Fibroblast of lung (primary cell): ENCODE measurements at regions not wholly inside any gene's neighbourhood (a gene's known extent, or its start where the extent isn't known, plus 50 kb on each side); places are given as distances from the start of the nearest gene placed in this dataset.
A peak's percentile ranks its signal among the peaks of the same experiment; 100 is the strongest.

Experiments used
- DNase-seq, 2 donors: peaks; one replicate each; pipeline versions ENCODE4 v3.0.0 to v3.0.0-alpha.2; 2010; ENCODE audit warnings: low read depth in 2 of 2
- H2AFZ ChIP-seq: 2 replicates; pipeline ENCODE4 v1.5.1; 2012; ENCODE audit warnings: low read length, control low read depth, inconsistent platforms
- H3K27ac ChIP-seq: 2 replicates; pipeline ENCODE4 v1.5.1; 2011; ENCODE audit warnings: low read length, control low read depth; ENCODE audit not compliant: insufficient read depth
- H3K27me3 ChIP-seq: 2 replicates; pipeline ENCODE4 v1.5.1; 2011; ENCODE audit warnings: mild to moderate bottlenecking, low read length; ENCODE audit not compliant: control insufficient read depth, insufficient read depth
- H3K36me3 ChIP-seq: 2 replicates; pipeline ENCODE4 v1.5.1; 2011; ENCODE audit warnings: low read length; ENCODE audit not compliant: control insufficient read depth, insufficient read depth
- H3K4me1 ChIP-seq: 2 replicates; pipeline ENCODE4 v1.5.1; 2011; ENCODE audit warnings: low read length; ENCODE audit not compliant: control insufficient read depth, insufficient read depth; ENCODE audit errors: extremely low read depth
- H3K4me2 ChIP-seq: 2 replicates; pipeline ENCODE4 v1.5.1; 2011; ENCODE audit warnings: low read length, control low read depth; ENCODE audit not compliant: insufficient read depth; ENCODE audit errors: extremely low read depth
- H3K4me3 ChIP-seq, 4 experiments: fragments of 200-600 bp in 1 of 4; sonication (generic) in 1 of 4; replicated peaks in 1 of 4; 2 replicates each; pipeline ENCODE4 v1.5.1; 2011 to 2016; ENCODE audit warnings: low read length in 4 of 4, low read depth in 3 of 4, mild to moderate bottlenecking in 3 of 4, control low read depth in 2 of 4, inconsistent platforms in 1 of 4, mixed read lengths in 1 of 4; ENCODE audit not compliant: insufficient read depth in 1 of 4; ENCODE audit errors: control extremely low read depth in 1 of 4
- H3K79me2 ChIP-seq: 2 replicates; pipeline ENCODE4 v1.5.1; 2012; ENCODE audit warnings: mild to moderate bottlenecking, low read length, inconsistent platforms; ENCODE audit not compliant: control insufficient read depth, insufficient read depth
- H3K9ac ChIP-seq: 2 replicates; pipeline ENCODE4 v1.5.1; 2011; ENCODE audit warnings: mild to moderate bottlenecking, low read length, control low read depth; ENCODE audit not compliant: insufficient read depth
- H3K9me3 ChIP-seq: 2 replicates; pipeline ENCODE4 v1.5.1; 2012; ENCODE audit warnings: low read depth, low read length; ENCODE audit not compliant: control insufficient read depth, insufficient read depth
- H4K20me1 ChIP-seq: 2 replicates; pipeline ENCODE4 v1.5.1; 2011; ENCODE audit warnings: low read length; ENCODE audit not compliant: control insufficient read depth, insufficient read depth; ENCODE audit errors: extremely low read depth
- EZH2 ChIP-seq: IDR thresholded peaks from 2 replicates; pipeline ENCODE4 v1.5.1; 2012; ENCODE audit warnings: low read length, control low read depth, mild to moderate bottlenecking; ENCODE audit errors: missing control alignments
- TF ChIP-seq, protein P1 (sequence below), 2 donors: IDR thresholded peaks in 1 of 2; conservative IDR thresholded peaks in 1 of 2; 1 replicate in 1 of 2; 2 replicates in 1 of 2; pipeline ENCODE4 v1.5.1; 2011 to 2012; ENCODE audit warnings: low read length in 2 of 2, control low read depth in 1 of 2, inconsistent platforms in 1 of 2, low read depth in 1 of 2, mild to moderate bottlenecking in 1 of 2

DNA sequence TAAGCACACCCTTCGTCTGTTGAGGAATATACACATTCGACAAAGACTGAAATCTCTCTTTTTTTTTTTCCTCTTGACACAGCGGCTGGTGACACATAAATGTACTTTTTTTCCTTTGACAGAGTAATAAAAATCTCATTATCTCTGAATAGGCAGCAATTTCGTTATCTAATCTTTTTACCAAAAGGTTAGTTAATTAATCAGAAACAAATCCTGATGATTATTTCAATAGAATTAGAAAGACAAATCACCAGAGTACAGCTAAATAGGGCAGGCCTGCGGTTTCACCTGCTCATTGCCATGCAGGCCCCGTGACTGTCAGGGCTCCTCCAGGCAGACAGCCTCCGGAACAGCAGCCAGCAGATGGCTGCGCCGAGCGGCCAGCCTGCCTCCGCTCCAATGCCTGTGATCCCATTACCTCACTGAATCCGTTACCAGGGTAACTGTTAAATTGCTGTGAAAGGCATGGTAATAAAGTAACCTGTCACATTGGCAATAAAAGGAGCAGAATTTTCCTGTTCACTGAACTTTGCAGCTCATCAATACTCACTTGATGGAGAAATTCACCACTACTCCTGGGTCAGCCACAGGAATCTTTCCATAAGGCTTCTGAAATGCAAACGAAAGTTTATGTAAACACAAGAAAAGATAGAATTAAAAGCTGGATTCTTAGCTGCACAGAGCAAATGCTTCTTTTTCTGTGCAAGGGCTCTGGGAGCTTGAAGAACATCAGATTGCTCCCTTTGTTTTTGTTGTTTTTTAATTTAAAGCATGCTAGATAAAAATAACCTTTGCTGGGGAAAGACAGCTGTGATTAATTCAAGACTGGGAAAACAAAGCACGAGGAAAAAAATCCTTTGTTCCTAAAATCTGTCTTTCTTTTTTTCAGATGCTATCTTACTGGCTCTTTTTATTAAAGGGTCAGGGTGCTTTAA, 666.4 kb upstream of the ZNF608 start:
- Histone ChIP-seq H3K9me3 (no peaks in the 10 kb centered on the region), H3K4me3 (peak overlapping the region in 2 of 4 experiments; percentile 7 to 27)
- TF ChIP-seq EZH2 = no peak
- TF ChIP-seq, protein P1, sequence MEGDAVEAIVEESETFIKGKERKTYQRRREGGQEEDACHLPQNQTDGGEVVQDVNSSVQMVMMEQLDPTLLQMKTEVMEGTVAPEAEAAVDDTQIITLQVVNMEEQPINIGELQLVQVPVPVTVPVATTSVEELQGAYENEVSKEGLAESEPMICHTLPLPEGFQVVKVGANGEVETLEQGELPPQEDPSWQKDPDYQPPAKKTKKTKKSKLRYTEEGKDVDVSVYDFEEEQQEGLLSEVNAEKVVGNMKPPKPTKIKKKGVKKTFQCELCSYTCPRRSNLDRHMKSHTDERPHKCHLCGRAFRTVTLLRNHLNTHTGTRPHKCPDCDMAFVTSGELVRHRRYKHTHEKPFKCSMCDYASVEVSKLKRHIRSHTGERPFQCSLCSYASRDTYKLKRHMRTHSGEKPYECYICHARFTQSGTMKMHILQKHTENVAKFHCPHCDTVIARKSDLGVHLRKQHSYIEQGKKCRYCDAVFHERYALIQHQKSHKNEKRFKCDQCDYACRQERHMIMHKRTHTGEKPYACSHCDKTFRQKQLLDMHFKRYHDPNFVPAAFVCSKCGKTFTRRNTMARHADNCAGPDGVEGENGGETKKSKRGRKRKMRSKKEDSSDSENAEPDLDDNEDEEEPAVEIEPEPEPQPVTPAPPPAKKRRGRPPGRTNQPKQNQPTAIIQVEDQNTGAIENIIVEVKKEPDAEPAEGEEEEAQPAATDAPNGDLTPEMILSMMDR (conservative IDR thresholded peaks at IDR 0.05 in 1 of 2, IDR thresholded peaks at IDR 0.05 in 1 of 2; ENCODE audit: low read depth in 1 of 2, low read length in 2 of 2) = peak; percentile 42 to 63

DNA sequence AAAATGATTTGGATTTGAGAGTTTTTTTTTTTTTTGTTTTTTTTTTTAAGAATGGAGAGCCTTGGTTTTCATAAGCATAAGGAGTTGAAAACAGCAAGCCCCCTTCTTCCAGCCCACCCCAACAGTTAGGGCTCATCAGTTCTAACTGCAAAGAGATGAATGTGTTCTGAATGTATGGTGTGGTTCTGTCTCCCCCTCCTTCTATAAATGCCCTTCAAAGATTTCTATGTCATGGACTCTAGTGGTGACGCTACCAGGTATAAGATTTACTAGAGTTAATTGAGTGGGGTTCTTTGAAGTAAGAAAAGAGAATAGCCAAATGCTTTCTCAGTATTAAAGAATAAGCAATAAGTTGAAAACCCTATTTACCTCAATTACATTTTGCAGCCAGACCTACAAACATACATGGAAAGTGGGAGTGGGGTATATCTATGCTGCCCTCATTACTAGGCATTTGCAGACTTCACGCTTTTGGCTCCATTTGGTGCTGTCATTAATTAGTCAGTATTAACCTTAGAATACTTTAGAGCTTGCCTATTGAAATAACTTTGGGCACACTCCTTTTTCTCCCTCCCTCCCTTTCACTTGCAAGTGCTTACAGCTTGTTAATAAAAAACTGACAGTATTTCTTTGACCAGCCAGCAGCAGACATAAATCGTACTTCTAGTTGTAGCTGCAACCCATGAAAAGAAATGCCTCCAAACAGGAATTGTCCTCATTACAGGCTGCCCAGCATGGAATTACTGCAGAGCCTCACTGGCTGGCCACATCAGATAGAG, 667.2 kb upstream of the ZNF608 start:
- Histone ChIP-seq H3K79me2 (no peaks in the 10 kb centered on the region), H3K9me3 (no peaks in the 10 kb centered on the region), H4K20me1 (no peaks in the 10 kb centered on the region), H3K36me3 (no peaks in the 10 kb centered on the region), H3K9ac (no peak overlapping the region), H2AFZ (no peak overlapping the region), H3K27ac (no peak overlapping the region), H3K4me1 (peaks cover 24% of the 10 kb centered on the region), H3K4me2 (no peak overlapping the region), H3K4me3 (no peak overlapping the region), H3K27me3 (no peaks in the 10 kb centered on the region)
- TF ChIP-seq EZH2 = no peak
- TF ChIP-seq, protein P1 (conservative IDR thresholded peaks at IDR 0.05 in 1 of 2, IDR thresholded peaks at IDR 0.05 in 1 of 2; ENCODE audit: low read depth in 1 of 2, low read length in 2 of 2) = no peak
- no peak for DNase-seq

More for the DNA sequence above, 666.4 kb upstream of the ZNF608 start:
- H4K20me1 ChIP-seq = no peaks in the 10 kb centered on the region
- no peaks in the 10 kb centered on the region for H3K27me3 ChIP-seq
- H3K36me3 ChIP-seq = no peaks in the 10 kb centered on the region
- peak overlapping the region; percentile 61 for H3K4me2 ChIP-seq
- H3K27ac ChIP-seq = peak overlapping the region; percentile 24
- H2AFZ ChIP-seq = no peak overlapping the region
- peaks cover 27% of the 10 kb centered on the region for H3K4me1 ChIP-seq
- H3K9ac ChIP-seq = no peak overlapping the region
- DNase-seq = peak; percentile 94 to 95
- no peaks in the 10 kb centered on the region for H3K79me2 ChIP-seq

GRCh38 chr5:125415126-125415525, 668.7 kb upstream of the ZNF608 start:
- Histone ChIP-seq H3K27ac (no peak overlapping the region), H2AFZ (no peak overlapping the region), H3K4me1 (peaks cover 18% of the 10 kb centered on the region), H3K79me2 (no peaks in the 10 kb centered on the region), H4K20me1 (no peaks in the 10 kb centered on the region), H3K9ac (no peak overlapping the region), H3K27me3 (no peaks in the 10 kb centered on the region), H3K4me3 (no peak overlapping the region), H3K36me3 (no peaks in the 10 kb centered on the region), H3K4me2 (no peak overlapping the region), H3K9me3 (no peaks in the 10 kb centered on the region)
- no peak for TF ChIP-seq EZH2
- TF ChIP-seq, protein P1 (conservative IDR thresholded peaks at IDR 0.05 in 1 of 2, IDR thresholded peaks at IDR 0.05 in 1 of 2; ENCODE audit: low read depth in 1 of 2, low read length in 2 of 2) = no peak
- DNase-seq = no peak
